Prostate gland (tissue), 2 donors: ENCODE measurements at regions not wholly inside any gene's neighbourhood (a gene's known extent, or its start where the extent isn't known, plus 50 kb on each side); places are given as distances from the start of the nearest gene placed in this dataset.

Experiments used
- CTCF ChIP-seq, 4 experiments: fragments of 200-600 bp in 2 of 4; fragments of 450-650 bp in 2 of 4; sonication (generic) in 2 of 4; IDR thresholded peaks; 1 replicate in 3 of 4; 2 replicates in 1 of 4; pipeline ENCODE4 v1.5.1; 2016 to 2019; ENCODE audit warnings: antibody characterized with exemption in 4 of 4, mild to moderate bottlenecking in 2 of 4, moderate library complexity in 2 of 4
- POLR2A ChIP-seq: fragments of 450-650 bp; IDR thresholded peaks from one replicate; pipeline ENCODE4 v1.6.1; 2016; ENCODE audit warnings: antibody characterized with exemption, mild to moderate bottlenecking
- POLR2AphosphoS5 ChIP-seq: sonication (generic); formaldehyde crosslinking; IDR thresholded peaks from one replicate; pipeline ENCODE4 v1.6.1; 2017; ENCODE audit warnings: antibody characterized with exemption

GRCh38 chr5:165286692-165287091 is 1781.3 kb downstream of the MAT2B start:
- TF ChIP-seq POLR2AphosphoS5, result no peak
- no peak for TF ChIP-seq CTCF (IDR thresholded peaks at IDR 0.05)
- no peak for TF ChIP-seq POLR2A
